Hematopoietic multipotent progenitor cell (in vitro differentiated cells): ENCODE measurements at regions not wholly inside any gene's neighbourhood (a gene's known extent, or its start where the extent isn't known, plus 50 kb on each side); places are given as distances from the start of the nearest gene placed in this dataset.
A peak's percentile ranks its signal among the peaks of the same experiment; 100 is the strongest.
"Not testable (repeated sequence)": the region's sequence is repeated elsewhere in the genome, so short reads cannot be mapped to it uniquely, and the experiment has no call there.

Experiments
- DNase-seq, 3 donors: peaks; one replicate each; pipeline ENCODE4 v3.0.0-alpha.2; 2011 to 2015; ENCODE audit warnings: low read depth in 2 of 3, low spot score in 2 of 3

DNA sequence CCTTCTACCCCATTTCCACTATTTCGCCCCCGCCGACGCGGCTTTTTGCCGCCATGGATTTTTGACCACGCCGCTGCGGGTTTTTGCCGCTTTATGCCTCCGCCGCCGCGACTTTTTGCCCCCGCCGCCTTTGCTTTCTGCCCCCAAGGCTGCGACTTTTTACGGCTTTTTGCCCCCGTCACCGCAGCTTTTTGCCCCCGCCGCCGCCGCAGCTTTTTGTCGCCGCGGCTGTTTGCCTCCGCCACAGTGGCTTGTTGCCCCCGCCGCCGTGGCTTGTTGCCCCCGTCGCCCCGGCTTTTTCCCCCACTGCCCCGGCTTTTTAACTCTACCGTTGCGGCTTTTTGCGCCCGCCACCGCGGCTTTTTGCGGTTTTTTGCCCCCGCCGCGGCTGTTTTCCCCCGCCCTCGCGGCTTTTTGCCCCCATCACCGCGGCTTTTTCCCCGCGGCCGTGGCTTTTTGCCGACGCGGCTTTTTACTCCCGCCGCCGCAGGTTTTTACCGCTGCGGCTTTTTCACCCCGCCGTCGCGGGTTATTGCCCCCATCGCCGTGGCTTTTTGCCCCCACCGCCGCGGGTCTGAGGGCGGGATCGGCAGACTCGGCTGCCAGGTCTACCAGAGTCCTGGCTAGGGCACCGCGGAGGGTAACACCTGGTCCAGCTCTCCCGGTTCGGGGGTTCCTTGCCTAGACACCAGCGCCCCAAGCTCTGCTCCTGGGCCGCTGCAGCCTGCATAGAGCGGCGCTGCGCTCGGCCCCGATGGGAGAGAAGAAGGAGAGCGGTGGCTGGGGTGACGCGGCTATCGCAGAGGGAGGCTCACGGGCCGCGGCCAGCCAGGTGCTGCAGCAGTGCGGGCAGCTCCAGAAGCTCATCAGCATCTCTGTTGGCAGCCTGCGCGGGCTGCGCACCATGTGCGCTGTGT, 562.7 kb upstream of the WSB1 start:
- no peak for DNase-seq

DNA sequence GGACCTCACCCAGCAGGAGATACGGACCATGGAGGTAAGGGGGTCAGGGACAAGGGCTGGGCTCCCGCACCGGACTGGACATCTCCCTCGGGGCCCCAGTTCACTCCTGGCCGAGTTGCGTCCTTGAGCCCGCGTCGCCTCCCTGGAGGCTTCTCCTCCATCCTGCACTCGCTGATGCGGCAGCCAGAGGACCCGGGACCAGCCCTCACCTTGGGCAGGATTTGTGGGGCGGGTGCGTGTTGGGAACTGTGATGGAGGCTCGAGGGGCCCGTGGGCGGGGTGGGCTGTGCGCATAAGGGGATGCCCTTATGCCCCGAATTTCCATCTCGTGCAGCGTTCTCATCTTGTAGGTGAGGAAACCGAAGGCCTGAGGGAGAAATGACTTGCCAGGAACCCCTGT, 562.0 kb upstream of the WSB1 start:
- DNase-seq = not testable (repeated sequence)

DNA sequence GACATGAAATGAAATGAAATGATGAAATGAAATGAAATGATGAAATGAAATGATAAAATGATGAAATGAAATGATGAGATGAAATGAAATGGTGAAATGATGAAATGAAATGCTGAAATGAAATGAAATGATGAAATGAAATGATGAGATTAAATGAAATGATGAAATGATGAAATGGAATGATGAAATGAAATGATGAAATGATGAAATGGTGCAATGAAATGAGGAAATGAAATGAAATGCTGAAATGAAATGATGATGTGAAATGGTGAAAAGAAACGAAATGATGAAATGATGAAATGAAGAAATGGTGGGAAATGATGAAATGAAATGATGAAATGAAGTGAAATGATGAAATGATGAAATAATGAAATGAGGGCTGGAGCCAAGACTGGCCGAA, 559.1 kb upstream of the WSB1 start:
- not testable (repeated sequence) for DNase-seq

DNA sequence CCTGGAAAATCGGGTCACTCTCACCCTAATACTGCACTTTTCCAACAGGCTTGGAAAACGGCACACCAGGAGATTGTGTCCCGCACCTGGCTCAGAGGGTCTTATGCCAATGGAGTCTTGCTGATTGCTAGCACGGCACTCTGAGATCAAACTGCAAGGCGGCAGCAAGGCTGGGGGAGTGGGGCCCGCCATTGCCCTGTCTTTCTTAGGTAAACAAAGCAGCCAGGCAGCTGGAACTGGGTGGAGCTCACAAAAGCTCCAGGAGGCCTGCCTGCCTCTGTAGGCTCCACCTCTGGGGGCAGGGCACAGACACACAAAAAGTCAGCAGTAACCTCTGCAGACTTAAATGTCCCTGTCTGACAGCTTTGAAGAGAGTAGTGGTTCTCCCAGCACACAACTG, 557.9 kb upstream of the WSB1 start:
- not testable (repeated sequence) for DNase-seq

DNA sequence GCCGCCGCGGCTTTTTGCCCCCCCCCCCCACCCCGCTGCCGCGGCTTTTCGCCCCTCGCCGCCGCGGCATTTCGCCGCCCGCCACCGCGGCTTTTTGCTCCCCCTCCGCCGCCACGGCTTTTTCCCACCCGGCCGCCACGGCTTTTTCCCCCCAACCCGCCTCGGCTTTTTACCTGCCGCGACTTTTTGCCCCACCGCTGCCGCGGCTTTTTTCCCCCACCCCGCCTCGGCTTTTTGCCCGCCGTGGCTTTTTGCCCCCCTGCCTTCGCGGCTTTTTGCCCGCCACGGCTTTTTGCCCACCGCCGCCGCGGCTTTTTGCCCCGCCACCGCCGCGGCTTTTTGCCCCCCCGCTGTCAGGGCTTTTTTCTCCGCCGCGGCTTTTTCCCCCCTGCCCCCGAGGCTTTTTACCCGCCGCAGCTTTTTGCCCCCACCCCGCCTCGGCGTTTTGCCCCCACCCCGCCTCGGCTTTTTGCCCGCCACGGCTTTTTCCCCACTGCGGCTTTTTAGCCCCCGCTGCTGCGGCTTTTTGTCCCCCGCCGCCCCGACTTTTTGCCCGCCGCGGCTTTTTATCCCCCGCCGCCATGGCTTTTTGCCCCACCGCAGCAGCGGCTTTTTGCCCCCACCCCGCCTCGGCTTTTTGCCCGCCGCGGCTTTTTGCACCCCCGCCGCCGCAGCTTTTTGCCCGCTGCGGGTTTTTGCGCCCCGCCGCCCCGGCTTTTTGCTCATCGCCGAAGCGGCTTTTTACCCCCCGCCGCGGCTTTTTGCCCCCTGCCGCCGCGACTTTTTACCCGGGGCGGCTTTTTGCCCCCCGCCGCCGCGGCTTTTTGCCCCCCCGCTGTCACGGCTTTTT, 527.8 kb upstream of the WSB1 start:
- no peak for DNase-seq

DNA sequence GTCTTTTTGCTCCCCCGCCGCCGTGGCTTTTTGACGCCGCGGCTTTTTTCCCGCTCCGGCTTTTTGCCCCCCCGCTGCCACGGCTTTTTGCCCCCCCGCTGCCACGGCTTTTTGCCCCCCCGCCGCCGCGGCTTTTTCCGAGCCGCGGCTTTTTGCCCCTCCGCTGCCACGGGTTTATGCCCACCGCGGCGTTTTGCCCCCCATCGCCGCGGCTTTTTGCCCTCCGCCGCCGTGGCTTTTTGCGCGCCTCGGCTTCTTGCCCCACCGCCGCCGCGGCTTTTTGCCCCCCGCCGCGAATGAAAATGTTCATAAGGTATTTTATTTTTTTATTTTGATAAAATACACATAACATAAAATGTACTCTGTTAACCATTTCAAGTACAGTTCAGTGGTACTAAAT, 527.2 kb upstream of the WSB1 start:
- no peak for DNase-seq

DNA sequence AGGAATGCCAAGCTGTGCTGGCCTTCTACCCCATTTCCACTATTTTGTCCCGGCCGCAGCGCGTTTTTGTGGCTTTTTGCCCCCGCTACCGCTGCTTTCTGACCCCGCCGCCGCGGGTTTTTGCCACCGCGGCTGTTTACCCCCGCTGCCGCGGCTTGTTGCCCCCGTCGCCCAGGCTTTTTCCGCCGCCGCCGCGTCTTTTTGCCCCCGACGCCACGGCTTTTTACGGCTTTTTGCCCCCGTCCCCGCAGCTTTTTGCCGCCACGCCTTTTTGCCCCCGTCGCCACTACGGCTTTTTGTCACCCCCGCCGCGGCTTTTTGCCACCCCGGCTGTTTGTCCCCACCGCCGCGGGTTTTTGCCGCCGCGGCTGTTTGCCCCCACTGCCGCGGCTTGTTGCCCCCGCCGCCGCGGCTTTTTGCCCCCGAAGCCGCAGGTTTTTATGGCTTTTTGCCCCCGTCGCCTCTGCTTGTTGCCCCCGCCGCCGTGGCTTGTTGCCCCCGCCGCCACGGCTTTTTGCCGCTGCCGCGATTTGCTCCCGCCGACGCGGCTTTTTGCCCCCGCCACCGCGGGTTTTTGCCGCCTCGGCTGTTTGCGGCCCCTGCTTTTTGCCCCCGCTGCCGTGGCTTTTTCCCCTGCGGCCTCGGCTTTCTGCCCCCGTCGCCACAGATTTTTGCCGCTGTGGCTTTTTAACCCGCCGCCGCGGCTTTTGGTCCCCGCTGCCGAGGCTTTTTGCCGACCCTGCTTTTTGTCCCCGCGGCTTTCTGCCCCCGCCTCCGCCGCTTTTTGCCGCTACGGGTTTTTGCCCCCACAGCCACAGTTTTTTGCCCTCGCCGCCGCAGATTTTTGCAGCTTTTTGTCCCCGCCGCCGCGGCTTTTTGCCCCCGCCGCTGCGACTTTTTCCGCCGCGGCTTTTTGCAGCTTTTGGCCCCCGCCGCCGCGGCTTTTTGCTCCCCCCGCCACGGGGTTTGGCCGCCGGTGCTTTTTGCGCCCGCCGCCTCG, 520.4 kb upstream of the WSB1 start:
- DNase-seq = no peak

DNA sequence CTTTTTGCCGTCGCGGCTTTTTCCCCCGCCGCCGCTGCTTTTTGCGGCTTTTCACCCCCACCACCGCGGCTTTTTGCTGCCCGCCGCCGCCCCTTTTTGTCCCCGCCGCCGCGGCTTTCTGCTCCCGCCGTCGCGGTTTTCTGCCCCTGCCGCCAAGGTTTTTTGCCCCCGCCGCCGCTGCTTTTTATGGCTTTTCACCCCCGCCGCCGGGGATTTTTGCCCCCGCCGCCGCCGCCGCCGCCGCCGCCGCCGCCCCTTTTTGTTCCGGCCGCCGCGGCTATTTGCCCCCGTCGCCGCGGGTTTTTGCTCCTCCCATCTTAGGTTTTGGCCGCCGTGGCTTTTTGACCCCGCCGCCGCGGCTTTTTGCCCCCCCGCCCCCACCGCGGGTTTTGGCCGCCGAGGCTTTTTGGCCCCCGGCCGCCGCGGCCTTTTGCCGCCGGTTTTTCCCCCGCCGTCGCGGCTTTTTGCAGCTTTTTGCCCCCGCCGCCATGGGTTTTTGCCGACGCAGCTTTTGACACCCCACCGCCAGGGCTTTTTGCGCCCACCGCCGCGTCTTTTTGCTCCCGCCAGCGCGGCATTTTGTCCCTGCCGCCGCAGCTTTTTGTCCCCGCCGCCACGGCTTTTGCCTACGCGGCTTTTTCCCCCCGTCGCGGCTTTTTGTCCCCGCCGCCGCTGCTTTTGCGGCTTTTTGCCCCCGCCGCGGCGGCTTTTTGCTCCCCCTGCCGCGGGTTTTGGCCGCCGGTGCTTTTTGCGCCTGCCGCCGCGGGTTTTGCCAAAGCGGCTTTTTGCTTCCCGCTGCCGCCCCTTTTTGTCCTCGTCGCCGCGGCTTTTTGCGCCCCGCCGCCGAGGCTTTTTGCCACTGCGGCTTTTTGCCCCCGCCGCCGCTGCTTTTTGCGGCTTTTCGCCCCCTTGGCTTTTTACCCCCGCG, 519.4 kb upstream of the WSB1 start:
- no peak for DNase-seq

DNA sequence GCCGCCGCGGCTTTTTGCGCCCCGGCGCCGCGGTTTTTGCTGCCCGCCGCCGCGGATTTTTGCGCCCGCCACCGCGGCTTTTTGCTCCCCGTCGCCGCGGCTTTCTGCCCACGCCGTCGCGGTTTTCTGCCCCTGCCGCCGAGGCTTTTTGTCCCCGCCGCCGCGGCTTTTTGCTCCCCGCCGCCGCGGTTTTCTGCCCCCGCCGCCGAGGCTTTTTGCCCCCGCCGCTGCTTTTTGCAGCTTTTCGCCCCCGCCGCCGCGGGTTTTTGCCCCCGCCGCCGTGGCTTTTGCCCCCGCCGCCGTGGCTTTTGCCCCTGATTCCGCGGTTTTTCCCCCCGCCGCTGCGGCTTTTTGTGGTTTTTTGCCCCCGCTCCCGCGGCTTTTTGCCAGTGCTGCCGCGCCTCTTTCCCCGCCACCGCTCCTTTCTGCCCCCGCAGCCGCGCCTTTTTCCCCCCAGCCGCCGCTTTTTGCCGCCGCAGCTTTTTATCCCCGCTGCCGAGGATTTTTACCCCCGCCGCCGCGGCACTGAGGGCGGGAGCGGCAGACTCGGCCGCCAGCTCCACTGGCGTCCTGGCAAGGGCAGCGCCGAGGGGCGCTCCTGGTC, 518.6 kb upstream of the WSB1 start:
- no peak for DNase-seq

DNA sequence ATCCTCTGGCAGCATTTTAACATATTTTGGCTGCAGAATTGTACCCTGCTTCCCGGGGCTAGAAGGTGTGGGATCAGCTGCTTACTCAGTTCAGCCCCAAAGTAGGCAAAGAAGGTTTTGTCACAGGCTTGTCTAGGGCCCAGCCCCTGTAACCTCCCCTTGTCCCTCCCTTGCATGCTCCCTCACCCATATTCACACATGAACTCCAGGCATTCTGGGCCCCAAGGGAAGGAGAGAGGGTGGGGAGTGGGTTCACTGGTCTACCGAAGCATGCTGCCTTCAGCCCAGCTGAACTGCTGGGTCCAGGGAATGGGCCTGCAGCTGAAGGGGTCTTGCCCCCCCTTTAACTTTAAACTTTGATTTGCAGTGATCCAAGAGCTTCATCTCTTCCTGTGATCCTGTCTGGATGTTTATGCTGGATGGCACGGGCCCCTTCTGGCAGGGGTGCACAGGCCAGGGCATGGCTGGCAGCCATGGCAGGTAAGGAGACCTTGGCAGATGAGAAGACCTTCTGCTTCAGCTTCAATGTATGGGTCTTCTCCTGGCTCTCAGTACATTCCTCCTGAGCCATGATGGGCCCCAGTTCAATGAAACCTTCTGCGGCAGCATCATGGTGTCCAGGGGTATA, 513.6 kb upstream of the WSB1 start:
- DNase-seq = not testable (repeated sequence)

DNA sequence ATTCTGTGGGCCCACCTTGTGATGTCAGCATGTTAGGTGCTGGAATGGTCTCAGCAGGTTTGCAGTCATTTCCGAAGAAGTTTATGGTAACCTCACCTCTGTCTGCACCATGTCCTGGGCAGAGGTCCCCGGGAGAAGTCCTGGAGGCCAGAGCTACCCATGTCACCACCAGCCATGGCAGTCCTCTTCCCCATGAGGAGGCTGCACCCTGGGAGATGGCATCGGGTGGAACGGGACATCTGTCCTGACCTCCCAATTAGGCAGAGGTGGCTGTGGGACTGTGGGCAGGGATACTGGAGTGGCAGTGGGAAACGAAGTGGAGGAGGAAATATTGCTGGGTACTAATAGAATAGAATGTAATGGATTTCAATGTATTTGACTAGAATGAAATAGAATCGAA, 511.8 kb upstream of the WSB1 start:
- no peak for DNase-seq

DNA sequence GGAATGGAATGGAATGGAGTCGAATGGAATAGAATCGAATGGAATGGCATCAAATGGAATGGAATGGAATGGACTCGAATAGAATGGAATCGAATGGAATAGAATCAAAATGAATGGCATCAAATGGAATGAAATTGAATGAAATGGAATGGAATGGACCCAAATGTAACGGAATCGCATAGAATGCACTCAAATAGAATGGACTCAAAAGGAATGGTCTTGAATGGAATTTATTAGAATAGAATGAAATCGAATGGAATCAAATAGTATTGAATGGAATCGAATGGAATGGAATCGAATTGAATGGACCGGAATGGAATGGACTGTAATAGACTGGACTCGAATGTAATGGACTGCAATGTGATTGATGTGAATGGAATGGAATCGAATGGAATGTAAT, 501.4 kb upstream of the WSB1 start:
- DNase-seq = peak in 1 of 3 donors; percentile 2

DNA sequence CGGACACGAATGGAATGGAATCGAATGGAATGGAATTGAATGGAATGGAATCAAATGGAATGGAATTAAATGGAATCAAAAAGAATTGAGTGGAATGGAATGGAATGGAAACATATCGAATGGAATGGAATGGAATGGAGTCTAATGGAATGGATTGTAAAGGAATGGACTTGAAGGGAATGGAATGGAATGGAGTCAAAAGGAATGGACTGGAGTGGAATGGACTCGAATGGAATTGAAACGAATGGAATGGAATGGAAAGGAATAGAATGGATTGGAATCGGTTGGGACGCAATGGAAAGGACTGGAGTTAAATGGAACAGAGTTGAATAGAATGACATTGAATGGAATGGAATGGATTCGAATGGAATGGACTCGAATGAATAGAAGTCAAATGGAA, 486.9 kb upstream of the WSB1 start:
- no peak for DNase-seq

DNA sequence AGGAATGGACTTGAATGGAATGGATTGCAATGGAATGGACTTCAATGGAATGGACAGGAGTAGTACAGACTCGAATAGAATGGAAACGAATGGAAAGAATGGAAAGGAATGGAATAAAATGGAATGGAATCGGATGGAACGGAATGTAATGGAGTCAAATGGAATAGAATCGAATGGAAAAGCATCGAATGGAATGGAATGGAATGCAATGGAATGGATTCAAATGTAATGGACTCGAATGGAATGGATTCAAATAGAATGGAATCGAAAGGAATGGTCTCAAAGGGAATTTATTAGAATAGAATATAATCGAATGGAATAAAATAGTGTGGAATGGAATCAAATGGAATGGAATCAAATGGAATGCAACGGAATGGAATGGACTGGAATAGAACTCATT, 484.9 kb upstream of the WSB1 start:
- DNase-seq = no peak

DNA sequence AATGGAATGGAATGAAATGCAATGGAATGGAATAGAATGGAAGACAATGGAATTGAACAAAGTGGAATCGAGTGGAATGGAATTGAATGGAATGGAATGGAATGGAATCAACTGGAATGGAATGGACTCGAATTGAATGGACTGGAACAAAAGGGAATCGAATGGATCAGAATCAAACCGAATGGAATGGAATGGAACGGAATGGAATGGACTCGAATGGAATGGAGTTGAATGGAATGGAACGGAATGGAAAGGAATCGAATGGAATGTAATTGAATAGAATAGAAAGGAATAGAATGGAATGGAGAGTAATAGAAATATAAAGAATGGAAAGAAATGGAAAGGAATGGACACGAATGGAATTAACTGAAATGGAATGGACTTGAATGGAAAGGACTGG, 475.2 kb upstream of the WSB1 start:
- peak in 1 of 3 donors; percentile 11 for DNase-seq
